ENCODE measurements at regions not wholly inside any gene's neighbourhood (a gene's known extent, or its start where the extent isn't known, plus 50 kb on each side); places are given as distances from the start of the nearest gene placed in this dataset.

GRCh38 chr5:13519131-13519530, 425.4 kb downstream of the DNAH5 start:
- TF ChIP-seq TCF4 (CRISPR knock-in tag; IDR thresholded peaks at IDR 0.05; ENCODE audit: borderline replicate concordance) = no peak
- no peak for TF ChIP-seq CSDC2 (CRISPR knock-in tag; IDR thresholded peaks at IDR 0.05)
- TF ChIP-seq ZNF565 (CRISPR knock-in tag; conservative IDR thresholded peaks at IDR 0.05; ENCODE audit: low read depth) = no peak
- no peak for TF ChIP-seq ESRRG (CRISPR knock-in tag; IDR thresholded peaks at IDR 0.05)
- no peak for TF ChIP-seq PPARA (CRISPR knock-in tag; IDR thresholded peaks at IDR 0.05; ENCODE audit: borderline replicate concordance)
- no peak for TF ChIP-seq ARNTL (CRISPR knock-in tag; IDR thresholded peaks at IDR 0.05; ENCODE audit: borderline replicate concordance, low read depth)
- TF ChIP-seq OSR1 (CRISPR knock-in tag; IDR thresholded peaks at IDR 0.05) = no peak
- no peak for TF ChIP-seq ZNF70 (CRISPR knock-in tag; IDR thresholded peaks at IDR 0.05)

DNA sequence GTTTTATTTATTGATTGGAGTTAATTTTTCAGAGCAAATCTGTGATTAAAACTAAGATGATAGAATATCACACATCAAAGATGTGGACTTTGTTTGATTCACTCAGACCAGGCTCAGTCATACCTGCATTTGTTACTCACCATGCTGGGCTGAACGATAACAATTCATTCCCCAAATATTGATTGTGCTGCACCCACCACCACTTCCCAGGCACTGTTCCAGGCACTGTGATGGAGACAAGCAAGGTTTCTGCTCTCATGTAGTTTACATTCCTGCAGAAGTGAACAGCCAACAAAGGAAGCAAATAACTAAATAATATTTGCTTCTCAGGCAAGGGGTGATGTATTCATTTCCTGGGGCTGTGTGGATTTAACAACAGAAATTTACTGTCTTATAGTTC, 428.3 kb downstream of the DNAH5 start:
- TF ChIP-seq RARB (CRISPR knock-in tag; IDR thresholded peaks at IDR 0.05) = no peak
- TF ChIP-seq GLIS3 (CRISPR knock-in tag; IDR thresholded peaks at IDR 0.05) = no peak
- TF ChIP-seq TSHZ2 (CRISPR knock-in tag; IDR thresholded peaks at IDR 0.05) = no peak
- no peak for TF ChIP-seq ISL1 (CRISPR knock-in tag; IDR thresholded peaks at IDR 0.05)
- no peak for TF ChIP-seq CSRNP3 (CRISPR knock-in tag; IDR thresholded peaks at IDR 0.05)
- no peak for TF ChIP-seq SNAI2 (CRISPR knock-in tag; IDR thresholded peaks at IDR 0.05)
- TF ChIP-seq, protein P1, sequence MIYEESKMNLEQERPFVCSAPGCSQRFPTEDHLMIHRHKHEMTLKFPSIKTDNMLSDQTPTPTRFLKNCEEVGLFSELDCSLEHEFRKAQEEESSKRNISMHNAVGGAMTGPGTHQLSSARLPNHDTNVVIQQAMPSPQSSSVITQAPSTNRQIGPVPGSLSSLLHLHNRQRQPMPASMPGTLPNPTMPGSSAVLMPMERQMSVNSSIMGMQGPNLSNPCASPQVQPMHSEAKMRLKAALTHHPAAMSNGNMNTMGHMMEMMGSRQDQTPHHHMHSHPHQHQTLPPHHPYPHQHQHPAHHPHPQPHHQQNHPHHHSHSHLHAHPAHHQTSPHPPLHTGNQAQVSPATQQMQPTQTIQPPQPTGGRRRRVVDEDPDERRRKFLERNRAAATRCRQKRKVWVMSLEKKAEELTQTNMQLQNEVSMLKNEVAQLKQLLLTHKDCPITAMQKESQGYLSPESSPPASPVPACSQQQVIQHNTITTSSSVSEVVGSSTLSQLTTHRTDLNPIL (CRISPR knock-in tag; IDR thresholded peaks at IDR 0.05; ENCODE audit: low read depth) = no peak
- no peak for TF ChIP-seq ZFP3 (CRISPR knock-in tag; IDR thresholded peaks at IDR 0.05)
- no peak for TF ChIP-seq CSDC2 (CRISPR knock-in tag; IDR thresholded peaks at IDR 0.05)
- TF ChIP-seq TCF4 (CRISPR knock-in tag; IDR thresholded peaks at IDR 0.05; ENCODE audit: borderline replicate concordance) = no peak
- no peak for TF ChIP-seq ZNF565 (CRISPR knock-in tag; conservative IDR thresholded peaks at IDR 0.05; ENCODE audit: low read depth)
- TF ChIP-seq ZNF8 (CRISPR knock-in tag; IDR thresholded peaks at IDR 0.05) = no peak
- TF ChIP-seq OSR1 (CRISPR knock-in tag; IDR thresholded peaks at IDR 0.05) = no peak
- no peak for TF ChIP-seq ESRRG (CRISPR knock-in tag; IDR thresholded peaks at IDR 0.05)
- no peak for TF ChIP-seq ZFP30 (CRISPR knock-in tag; IDR thresholded peaks at IDR 0.05)
- TF ChIP-seq TOX (CRISPR knock-in tag; IDR thresholded peaks at IDR 0.05; ENCODE audit: borderline replicate concordance) = no peak
- TF ChIP-seq PPARA (CRISPR knock-in tag; IDR thresholded peaks at IDR 0.05; ENCODE audit: borderline replicate concordance) = no peak
- no peak for ATAC-seq

More at GRCh38 chr5:13519131-13519530, 425.4 kb downstream of the DNAH5 start:
- ATAC-seq = no peak

- ATAC-seq = no peak
- TF ChIP-seq ZC3H10 (CRISPR knock-in tag; IDR thresholded peaks at IDR 0.05) (no peak), ZNF8 (CRISPR knock-in tag; IDR thresholded peaks at IDR 0.05) (no peak), ZNF565 (CRISPR knock-in tag; conservative IDR thresholded peaks at IDR 0.05; ENCODE audit: low read depth) (no peak), TOX (CRISPR knock-in tag; IDR thresholded peaks at IDR 0.05; ENCODE audit: borderline replicate concordance) (no peak)
Measured at GRCh38 chr5:13511442-13511841, 433.0 kb downstream of the DNAH5 start.

GRCh38 chr5:13510616-13511015, 433.9 kb downstream of the DNAH5 start:
- TF ChIP-seq RARB (CRISPR knock-in tag; IDR thresholded peaks at IDR 0.05) = no peak
- TF ChIP-seq CSRNP3 (CRISPR knock-in tag; IDR thresholded peaks at IDR 0.05) = no peak
- TF ChIP-seq ZNF565 (CRISPR knock-in tag; conservative IDR thresholded peaks at IDR 0.05; ENCODE audit: low read depth) = no peak
- TF ChIP-seq TOX (CRISPR knock-in tag; IDR thresholded peaks at IDR 0.05; ENCODE audit: borderline replicate concordance) = no peak
- no peak for TF ChIP-seq ZFP3 (CRISPR knock-in tag; IDR thresholded peaks at IDR 0.05)
- TF ChIP-seq TCF4 (CRISPR knock-in tag; IDR thresholded peaks at IDR 0.05; ENCODE audit: borderline replicate concordance) = no peak
- no peak for TF ChIP-seq PPARA (CRISPR knock-in tag; IDR thresholded peaks at IDR 0.05; ENCODE audit: borderline replicate concordance)
- TF ChIP-seq ZNF8 (CRISPR knock-in tag; IDR thresholded peaks at IDR 0.05) = no peak
- no peak for TF ChIP-seq ISL1 (CRISPR knock-in tag; IDR thresholded peaks at IDR 0.05)
- no peak for TF ChIP-seq POU6F1 (CRISPR knock-in tag; IDR thresholded peaks at IDR 0.05; ENCODE audit: borderline replicate concordance, low read depth)
- TF ChIP-seq ARNTL (CRISPR knock-in tag; IDR thresholded peaks at IDR 0.05; ENCODE audit: borderline replicate concordance, low read depth) = no peak
- no peak for TF ChIP-seq SNAI2 (CRISPR knock-in tag; IDR thresholded peaks at IDR 0.05)
- no peak for TF ChIP-seq GLIS3 (CRISPR knock-in tag; IDR thresholded peaks at IDR 0.05)
- no peak for TF ChIP-seq ZFP30 (CRISPR knock-in tag; IDR thresholded peaks at IDR 0.05)
- ATAC-seq = no peak

All from SK-N-SH treated with all-trans-retinoic acid at 6 μM for 48 hours (cell line).